Activated T-cell treated with anti-CD3 and anti-CD28 coated beads, Interleukin-2, amount 50 U/mL, for 4 hours (primary cell): ENCODE measurements at regions not wholly inside any gene's neighbourhood (a gene's known extent, or its start where the extent isn't known, plus 50 kb on each side); places are given as distances from the start of the nearest gene placed in this dataset.

ENCODE experiments used
- ATAC-seq, 2 donors: fragments of 200-7000 bp; cut with Tn5 transposase; one replicate each; pipeline ENCODE4 v1.10.0; 2021
- DNase-seq: peaks from one replicate; pipeline ENCODE4 v3.0.0-alpha.2; 2020
- H3K27me3 Mint-ChIP-seq: one replicate; pipeline ENCODE4 v1.8.0; 2021; ENCODE audit warnings: low read depth, mixed read lengths
- H3K36me3 Mint-ChIP-seq: one replicate; pipeline ENCODE4 v1.8.0; 2022; ENCODE audit warnings: mixed read lengths; ENCODE audit not compliant: insufficient read depth
- H3K4me1 Mint-ChIP-seq: one replicate; pipeline ENCODE4 v1.8.0; 2021; ENCODE audit warnings: low read depth, mixed read lengths
- H3K4me3 Mint-ChIP-seq: one replicate; pipeline ENCODE4 v1.8.0; 2021; ENCODE audit warnings: mild to moderate bottlenecking, moderate library complexity, mixed read lengths
- H3K9me3 Mint-ChIP-seq: one replicate; pipeline ENCODE4 v1.8.0; 2021; ENCODE audit warnings: mixed read lengths

DNA sequence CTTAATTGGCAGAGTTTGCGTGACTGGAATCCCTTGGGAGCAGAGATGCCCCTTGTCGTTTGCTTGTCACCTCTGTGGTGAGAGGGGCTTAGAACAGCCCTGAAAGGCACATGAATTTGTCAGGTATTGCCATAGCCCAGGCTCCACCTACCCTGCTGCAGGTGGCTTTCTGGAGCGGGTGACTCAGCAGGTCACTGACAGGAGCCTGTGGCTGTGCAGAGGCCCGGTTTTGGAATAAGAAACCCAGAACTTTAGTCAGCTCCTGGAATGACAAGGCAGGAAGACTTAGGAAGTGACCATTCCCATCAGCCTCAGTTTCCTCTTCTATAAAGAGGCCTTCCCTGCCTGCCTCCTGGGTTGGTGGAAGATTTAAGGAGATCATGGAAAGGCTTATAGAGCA, 539.7 kb downstream of the INSC start:
- DNase-seq: no peak
- no peaks in the 10 kb centered on the region for H3K9me3 Mint-ChIP-seq

DNA sequence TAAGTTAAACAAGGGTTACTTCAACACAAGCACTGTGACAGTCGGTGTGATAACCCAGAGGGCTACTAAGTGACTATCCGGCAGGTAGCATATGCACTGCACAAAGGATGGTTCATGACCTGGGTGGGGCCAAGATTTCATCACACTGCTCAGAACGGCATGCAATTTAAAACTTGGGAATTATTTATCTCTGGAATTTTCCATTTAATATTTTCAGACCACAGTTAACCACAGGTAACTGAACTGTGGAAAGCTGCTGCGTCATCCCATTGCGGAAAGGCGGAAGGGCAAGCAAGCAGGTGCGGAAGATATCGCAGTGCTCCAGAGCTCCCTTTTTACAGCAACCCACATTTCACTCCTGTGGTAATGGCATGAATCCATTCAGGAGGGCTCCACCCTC, 540.8 kb downstream of the INSC start:
- peaks cover 3% of the 10 kb centered on the region for H3K4me1 Mint-ChIP-seq
- no peaks in the 10 kb centered on the region for H3K36me3 Mint-ChIP-seq
- no peak overlapping the region for H3K4me3 Mint-ChIP-seq
- no peak for ATAC-seq
- no peak for DNase-seq
- H3K27me3 Mint-ChIP-seq: peaks cover 24% of the 10 kb centered on the region
- H3K9me3 Mint-ChIP-seq: no peaks in the 10 kb centered on the region

More for the DNA sequence above, 539.7 kb downstream of the INSC start:
- Mint-ChIP-seq H3K36me3 (no peaks in the 10 kb centered on the region), H3K4me1 (peaks cover 4% of the 10 kb centered on the region), H3K27me3 (peaks cover 25% of the 10 kb centered on the region), H3K4me3 (no peak overlapping the region)
- no peak for ATAC-seq

GRCh38 chr11:15657264-15657663, 542.5 kb downstream of the INSC start:
- H3K4me3 Mint-ChIP-seq: no peak overlapping the region

DNA sequence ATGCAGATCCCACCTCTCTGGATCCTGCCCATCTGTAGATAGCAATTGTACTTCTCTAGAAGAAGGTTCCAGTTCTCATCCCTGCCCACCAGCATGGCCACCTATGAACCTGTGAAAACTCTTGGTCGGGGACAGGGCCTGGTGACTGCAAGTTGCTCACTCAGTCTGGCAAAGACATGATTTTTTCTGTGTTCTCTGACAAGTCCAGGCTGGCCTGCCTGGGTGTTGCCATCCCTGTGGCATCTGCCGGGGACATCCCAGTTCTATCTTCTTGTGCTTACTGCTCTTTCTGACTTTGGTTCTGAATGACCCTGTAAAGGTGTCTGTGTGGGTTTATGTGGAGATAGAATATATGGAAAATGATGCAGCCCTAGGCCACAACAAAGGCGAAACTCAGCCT, 545.8 kb downstream of the INSC start:
- Mint-ChIP-seq H3K9me3 (no peaks in the 10 kb centered on the region), H3K36me3 (no peaks in the 10 kb centered on the region), H3K27me3 (peaks cover under 1% of the 10 kb centered on the region), H3K4me1 (no peaks in the 10 kb centered on the region), H3K4me3 (no peak overlapping the region)
- ATAC-seq (no peak), DNase-seq (no peak)

More at GRCh38 chr11:15657264-15657663, 542.5 kb downstream of the INSC start:
- H3K9me3 Mint-ChIP-seq: no peaks in the 10 kb centered on the region
- H3K36me3 Mint-ChIP-seq: no peaks in the 10 kb centered on the region
- no peaks in the 10 kb centered on the region for H3K4me1 Mint-ChIP-seq
- no peak for ATAC-seq
- no peak for DNase-seq
- H3K27me3 Mint-ChIP-seq: peaks cover 8% of the 10 kb centered on the region

DNA sequence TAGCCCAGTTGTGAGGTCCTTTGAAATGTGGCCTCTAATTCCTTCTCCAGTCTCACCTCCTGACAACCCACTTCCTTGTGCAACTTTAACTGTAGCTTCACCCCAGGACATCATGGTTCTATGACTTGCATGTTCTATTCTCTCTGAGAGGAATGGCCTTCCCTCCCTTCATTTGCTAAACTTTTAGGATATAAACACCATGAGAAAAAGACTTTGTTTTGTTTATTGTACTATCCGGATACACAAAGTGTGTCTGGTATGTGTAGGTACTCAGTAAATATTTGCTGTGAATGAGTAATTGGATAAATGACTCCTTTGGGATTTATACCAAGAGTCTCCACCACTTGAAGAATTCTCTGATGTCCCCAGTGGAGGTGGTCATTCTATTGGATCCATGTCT, 547.6 kb downstream of the INSC start:
- Mint-ChIP-seq H3K36me3 (no peaks in the 10 kb centered on the region), H3K27me3 (peaks cover 4% of the 10 kb centered on the region), H3K4me3 (no peak overlapping the region), H3K9me3 (no peaks in the 10 kb centered on the region), H3K4me1 (no peaks in the 10 kb centered on the region)
- DNase-seq (no peak), ATAC-seq (no peak)

GRCh38 chr11:15663777-15664218, 549.1 kb downstream of the INSC start:
- ATAC-seq: no peak
- DNase-seq: no peak
- Mint-ChIP-seq H3K4me1 (no peaks in the 10 kb centered on the region), H3K36me3 (no peaks in the 10 kb centered on the region), H3K4me3 (no peak overlapping the region), H3K9me3 (no peaks in the 10 kb centered on the region), H3K27me3 (peaks cover 4% of the 10 kb centered on the region)

- ATAC-seq (no peak), DNase-seq (no peak)
- H3K27me3 Mint-ChIP-seq: peaks cover 7% of the 10 kb centered on the region
These were observed 550.7 kb downstream of the INSC start for GRCh38 chr11:15665368-15665871.

DNA sequence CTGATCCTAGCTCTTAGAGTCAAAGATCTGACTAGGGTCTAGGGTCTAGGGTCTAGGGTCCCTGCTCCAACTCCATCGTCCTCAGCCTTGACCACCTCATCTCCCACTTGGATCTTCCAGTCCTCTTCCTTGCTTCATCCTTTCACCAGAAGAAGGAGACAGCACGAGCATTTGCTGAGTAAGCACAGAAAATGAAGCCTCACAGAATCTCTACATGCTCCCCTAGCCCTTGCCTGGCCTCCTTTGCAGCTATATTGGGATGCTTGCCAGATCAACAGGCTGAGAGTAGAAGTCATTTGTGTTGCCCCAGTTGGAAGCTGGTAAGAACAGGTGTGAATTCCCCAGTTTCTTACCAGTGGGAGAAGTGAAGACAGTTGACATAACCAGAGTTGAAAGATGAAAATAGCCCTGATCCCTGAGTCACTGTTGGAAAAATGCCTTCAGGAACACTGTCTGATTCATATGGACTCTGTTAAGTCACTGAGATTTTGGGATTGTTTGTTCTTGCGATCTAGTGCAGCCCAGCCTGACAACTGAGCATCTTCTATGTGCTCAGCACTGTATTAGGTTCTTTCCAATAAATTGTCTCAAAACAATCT, 552.5 kb downstream of the INSC start:
- peaks cover 9% of the 10 kb centered on the region for H3K27me3 Mint-ChIP-seq
- H3K9me3 Mint-ChIP-seq: no peaks in the 10 kb centered on the region
- ATAC-seq (no peak), DNase-seq (no peak)
- no peaks in the 10 kb centered on the region for H3K36me3 Mint-ChIP-seq
- no peaks in the 10 kb centered on the region for H3K4me1 Mint-ChIP-seq
- H3K4me3 Mint-ChIP-seq: no peak overlapping the region

More at GRCh38 chr11:15665368-15665871, 550.7 kb downstream of the INSC start:
- H3K4me1 Mint-ChIP-seq: no peaks in the 10 kb centered on the region
- no peak overlapping the region for H3K4me3 Mint-ChIP-seq
- no peaks in the 10 kb centered on the region for H3K9me3 Mint-ChIP-seq
- no peaks in the 10 kb centered on the region for H3K36me3 Mint-ChIP-seq

DNA sequence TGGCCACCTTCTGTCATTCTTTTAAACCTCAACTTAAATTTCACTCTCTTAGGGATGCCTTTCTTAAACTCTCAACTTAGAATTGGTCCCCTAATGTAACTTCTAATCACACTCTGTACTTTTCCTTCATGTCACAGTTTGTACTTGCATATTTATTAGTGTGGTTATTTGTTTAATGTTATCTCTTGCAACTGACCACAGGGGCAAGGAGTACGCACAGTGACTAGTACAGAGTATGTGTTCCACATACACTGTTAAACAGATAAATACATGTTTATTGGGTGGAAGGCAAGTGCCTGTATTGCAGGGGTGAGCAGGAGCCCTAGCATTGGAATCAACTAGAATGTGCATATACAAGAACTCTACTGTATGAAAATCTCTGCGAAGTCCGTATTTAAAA, 554.0 kb downstream of the INSC start:
- H3K4me1 Mint-ChIP-seq: no peaks in the 10 kb centered on the region

GRCh38 chr11:15670520-15671070, 555.9 kb downstream of the INSC start:
- DNase-seq (no peak), ATAC-seq (no peak)
- Mint-ChIP-seq H3K4me1 (no peaks in the 10 kb centered on the region), H3K9me3 (no peaks in the 10 kb centered on the region), H3K36me3 (no peaks in the 10 kb centered on the region), H3K4me3 (no peak overlapping the region), H3K27me3 (peaks cover 10% of the 10 kb centered on the region)

More for the DNA sequence above, 554.0 kb downstream of the INSC start:
- H3K4me3 Mint-ChIP-seq: no peak overlapping the region
- H3K36me3 Mint-ChIP-seq: no peaks in the 10 kb centered on the region
- ATAC-seq: no peak
- H3K27me3 Mint-ChIP-seq: peaks cover 11% of the 10 kb centered on the region
- DNase-seq: no peak
- H3K9me3 Mint-ChIP-seq: no peaks in the 10 kb centered on the region

DNA sequence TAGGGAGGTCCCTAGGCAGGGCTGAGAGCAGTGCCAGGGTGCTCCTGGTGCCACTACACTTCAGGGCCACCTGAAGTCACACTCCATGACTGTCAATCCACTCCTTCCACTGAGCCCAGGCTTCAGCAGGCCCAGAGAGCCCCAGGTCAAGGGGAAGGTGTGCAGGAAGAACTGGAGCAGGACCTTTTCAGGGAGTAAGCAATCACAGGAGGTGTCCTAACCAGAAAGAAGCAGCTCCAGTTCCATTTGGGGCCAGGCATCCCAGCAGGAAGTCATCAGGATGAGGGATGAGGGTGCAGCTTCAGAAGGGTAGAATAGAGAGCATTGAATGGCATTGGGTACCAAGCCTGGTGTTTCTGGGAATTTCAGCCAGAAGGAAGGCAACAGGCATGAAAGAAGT, 556.5 kb downstream of the INSC start:
- H3K9me3 Mint-ChIP-seq: peaks cover 4% of the 10 kb centered on the region
- peaks cover 7% of the 10 kb centered on the region for H3K27me3 Mint-ChIP-seq
- no peak overlapping the region for H3K4me3 Mint-ChIP-seq
- ATAC-seq (no peak), DNase-seq (no peak)
- no peaks in the 10 kb centered on the region for H3K36me3 Mint-ChIP-seq
- no peaks in the 10 kb centered on the region for H3K4me1 Mint-ChIP-seq

DNA sequence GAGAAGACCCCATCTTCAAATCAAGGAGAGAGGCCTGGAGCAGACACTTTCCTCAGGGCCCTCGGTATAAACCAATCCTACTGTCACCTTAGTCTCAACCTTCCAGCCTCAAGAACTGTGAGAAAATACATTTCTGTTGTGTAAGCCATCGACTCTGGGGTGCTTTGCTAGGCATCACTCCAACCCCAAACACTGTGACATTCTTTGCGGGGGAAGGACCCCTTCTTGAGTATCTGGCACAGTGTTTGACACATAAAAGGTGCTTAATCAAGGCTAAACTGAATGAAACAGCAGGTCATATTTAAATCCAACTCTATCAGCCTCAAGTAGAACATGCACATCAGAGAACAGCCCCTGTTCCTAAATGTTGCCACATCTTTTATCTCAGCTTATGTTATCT, 558.1 kb downstream of the INSC start:
- ATAC-seq (no peak), DNase-seq (no peak)
- H3K27me3 Mint-ChIP-seq: peaks cover 7% of the 10 kb centered on the region
- peaks cover 18% of the 10 kb centered on the region for H3K9me3 Mint-ChIP-seq
- H3K36me3 Mint-ChIP-seq: no peaks in the 10 kb centered on the region
- H3K4me3 Mint-ChIP-seq: no peak overlapping the region
- H3K4me1 Mint-ChIP-seq: no peaks in the 10 kb centered on the region

DNA sequence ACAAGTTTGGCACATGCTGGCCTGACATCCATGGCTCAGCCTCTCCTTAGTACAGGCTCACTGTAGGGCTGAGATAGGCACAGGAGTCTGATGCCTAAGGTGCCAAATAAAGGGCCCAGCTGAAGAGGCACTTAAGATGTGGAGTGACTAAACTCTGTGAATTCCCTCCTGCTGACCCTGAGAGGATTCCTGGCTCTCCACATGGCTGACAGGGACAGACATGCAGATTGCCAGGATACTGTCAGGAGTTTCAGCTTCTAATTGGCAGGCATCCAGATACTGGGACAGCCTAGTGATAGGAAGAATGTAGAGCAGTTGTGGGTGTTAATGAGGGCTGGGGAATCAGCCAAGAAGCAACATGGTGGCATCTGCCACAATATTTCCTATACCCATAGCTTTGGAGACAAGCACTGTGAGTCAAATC, 558.7 kb downstream of the INSC start:
- H3K36me3 Mint-ChIP-seq: no peaks in the 10 kb centered on the region
- no peak for DNase-seq
- no peak overlapping the region for H3K4me3 Mint-ChIP-seq
- H3K4me1 Mint-ChIP-seq: no peaks in the 10 kb centered on the region
- peaks cover 22% of the 10 kb centered on the region for H3K9me3 Mint-ChIP-seq
- no peak for ATAC-seq
- peaks cover 7% of the 10 kb centered on the region for H3K27me3 Mint-ChIP-seq

DNA sequence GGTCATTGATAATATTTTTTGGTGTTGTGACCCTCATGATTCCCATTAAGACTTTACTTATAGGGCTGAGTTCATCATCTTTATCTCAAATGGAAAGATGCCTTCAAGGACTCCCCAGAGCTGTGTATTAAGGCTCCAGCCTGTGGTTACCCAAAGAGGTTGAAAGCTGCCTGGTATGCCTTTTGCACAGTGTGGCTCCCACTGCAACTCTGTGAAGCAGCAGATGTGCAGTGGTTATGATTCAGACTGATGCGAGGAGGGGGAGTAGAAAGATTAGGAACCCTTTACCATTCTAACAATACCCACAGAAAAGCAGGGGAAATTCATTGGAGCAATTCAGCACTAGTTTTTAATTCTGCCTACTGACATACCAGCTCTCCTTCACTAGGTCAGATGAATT, 560.0 kb downstream of the INSC start:
- no peaks in the 10 kb centered on the region for H3K4me1 Mint-ChIP-seq
- ATAC-seq: no peak
- H3K36me3 Mint-ChIP-seq: no peaks in the 10 kb centered on the region
- peaks cover 7% of the 10 kb centered on the region for H3K27me3 Mint-ChIP-seq
- DNase-seq: no peak
- peaks cover 27% of the 10 kb centered on the region for H3K9me3 Mint-ChIP-seq
- no peak overlapping the region for H3K4me3 Mint-ChIP-seq

GRCh38 chr11:15675683-15676082, 561.0 kb downstream of the INSC start:
- Mint-ChIP-seq H3K9me3 (peaks cover 30% of the 10 kb centered on the region), H3K4me1 (no peaks in the 10 kb centered on the region), H3K27me3 (peaks cover 4% of the 10 kb centered on the region), H3K4me3 (no peak overlapping the region), H3K36me3 (no peaks in the 10 kb centered on the region)
- ATAC-seq: no peak
- DNase-seq: no peak
